DND-41 (cell line): ENCODE measurements at regions not wholly inside any gene's neighbourhood (a gene's known extent, or its start where the extent isn't known, plus 50 kb on each side); places are given as distances from the start of the nearest gene placed in this dataset.

Experiments used
- CTCF ChIP-seq: IDR thresholded peaks from 2 replicates; pipeline ENCODE4 v1.5.1; 2012; ENCODE audit warnings: borderline replicate concordance, low read length, moderate library complexity, mild to moderate bottlenecking; ENCODE audit not compliant: poor library complexity, severe bottlenecking; ENCODE audit errors: extremely low read depth
- EZH2 ChIP-seq: IDR thresholded peaks from 3 replicates; pipeline ENCODE4 v1.6.1; 2012; ENCODE audit warnings: borderline replicate concordance, low read depth, mild to moderate bottlenecking, moderate library complexity, low read length, inconsistent platforms; ENCODE audit not compliant: severe bottlenecking

- no peak for TF ChIP-seq EZH2
- no peak for TF ChIP-seq CTCF
These were observed 208.5 kb downstream of the TSHZ3 start for GRCh38 chr19:31140717-31141116.
